ENCODE measurements at regions not wholly inside any gene's neighbourhood (a gene's known extent, or its start where the extent isn't known, plus 50 kb on each side); places are given as distances from the start of the nearest gene placed in this dataset.
"Not testable (repeated sequence)": the region's sequence is repeated elsewhere in the genome, so short reads cannot be mapped to it uniquely, and the experiment has no call there.

DNA sequence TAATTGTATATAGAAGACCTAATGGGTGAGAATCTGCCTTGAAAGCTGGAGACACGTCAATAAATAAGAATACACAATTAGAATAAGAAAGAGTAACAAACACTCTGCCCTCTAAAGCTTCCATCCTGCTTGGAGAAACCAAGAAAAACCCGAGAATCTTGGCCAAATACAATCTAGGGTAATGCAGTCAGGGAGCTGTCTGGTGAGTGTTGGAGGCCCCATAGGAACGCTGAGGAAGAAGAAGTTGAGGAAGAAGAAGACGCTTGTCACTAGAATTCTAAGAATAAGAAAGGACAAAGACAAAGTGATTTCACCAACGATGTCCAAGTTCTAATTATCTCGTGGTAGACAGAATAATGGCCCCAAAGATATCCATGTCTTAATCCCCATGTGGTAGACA, 4485.9 kb upstream of the OR11H1 start:
- no peaks in the 10 kb centered on the region for H3K79me2 ChIP-seq (ENCODE audit: control insufficient read depth, low read length)
- H3K9me3 ChIP-seq (ENCODE audit: control insufficient read depth, insufficient read depth, low read length): peaks cover 35% of the 10 kb centered on the region
- no peak overlapping the region for H3K4me2 ChIP-seq (ENCODE audit: low read length)
- no peaks in the 10 kb centered on the region for H3K36me3 ChIP-seq (ENCODE audit: control insufficient read depth, low read length)
- H3K4me3 ChIP-seq (ENCODE audit: low read length): no peak overlapping the region
- no peaks in the 10 kb centered on the region for H3K27me3 ChIP-seq (ENCODE audit: control insufficient read depth, low read length)
- no peaks in the 10 kb centered on the region for H3F3A ChIP-seq (ENCODE audit: control insufficient read depth, insufficient read depth)
- H4K20me1 ChIP-seq (ENCODE audit: control insufficient read depth, insufficient read depth, low read depth, low read length): no peaks in the 10 kb centered on the region
- no peaks in the 10 kb centered on the region for H3K9me2 ChIP-seq (replicated peaks; ENCODE audit: control insufficient read depth, low read length)
- no peak overlapping the region for H3K27ac ChIP-seq (ENCODE audit: low read depth, low read length)
- H3K4me1 ChIP-seq (ENCODE audit: control insufficient read depth, low read length): no peaks in the 10 kb centered on the region
- no peak for TF ChIP-seq EZH2phosphoT487 (IDR thresholded peaks at IDR 0.05; ENCODE audit: borderline replicate concordance, low read length)
- TF ChIP-seq, protein P1, sequence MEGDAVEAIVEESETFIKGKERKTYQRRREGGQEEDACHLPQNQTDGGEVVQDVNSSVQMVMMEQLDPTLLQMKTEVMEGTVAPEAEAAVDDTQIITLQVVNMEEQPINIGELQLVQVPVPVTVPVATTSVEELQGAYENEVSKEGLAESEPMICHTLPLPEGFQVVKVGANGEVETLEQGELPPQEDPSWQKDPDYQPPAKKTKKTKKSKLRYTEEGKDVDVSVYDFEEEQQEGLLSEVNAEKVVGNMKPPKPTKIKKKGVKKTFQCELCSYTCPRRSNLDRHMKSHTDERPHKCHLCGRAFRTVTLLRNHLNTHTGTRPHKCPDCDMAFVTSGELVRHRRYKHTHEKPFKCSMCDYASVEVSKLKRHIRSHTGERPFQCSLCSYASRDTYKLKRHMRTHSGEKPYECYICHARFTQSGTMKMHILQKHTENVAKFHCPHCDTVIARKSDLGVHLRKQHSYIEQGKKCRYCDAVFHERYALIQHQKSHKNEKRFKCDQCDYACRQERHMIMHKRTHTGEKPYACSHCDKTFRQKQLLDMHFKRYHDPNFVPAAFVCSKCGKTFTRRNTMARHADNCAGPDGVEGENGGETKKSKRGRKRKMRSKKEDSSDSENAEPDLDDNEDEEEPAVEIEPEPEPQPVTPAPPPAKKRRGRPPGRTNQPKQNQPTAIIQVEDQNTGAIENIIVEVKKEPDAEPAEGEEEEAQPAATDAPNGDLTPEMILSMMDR (IDR thresholded peaks at IDR 0.05; ENCODE audit: low read depth, low read length, poor library complexity, severe bottlenecking): no peak

DNA sequence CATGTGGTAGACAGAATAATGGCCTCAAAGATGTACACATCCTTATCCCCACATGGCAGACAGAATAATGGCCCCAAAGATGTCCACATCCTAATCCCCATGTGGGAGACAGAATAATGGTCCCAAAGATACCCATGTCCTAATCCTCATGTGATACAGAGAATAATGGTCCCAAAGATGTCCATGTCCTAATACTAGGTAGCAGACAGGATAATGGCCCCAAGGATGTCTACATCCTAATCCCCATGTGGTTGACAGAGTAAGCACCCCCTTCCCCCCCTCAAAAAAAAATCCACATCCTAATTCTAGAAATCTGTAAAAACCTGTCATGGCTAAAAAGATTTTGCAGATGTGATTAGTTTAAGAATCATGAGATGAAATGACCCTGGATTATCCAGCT, 4484.7 kb upstream of the OR11H1 start:
- H3F3A ChIP-seq (ENCODE audit: control insufficient read depth, insufficient read depth); H3K4me3 ChIP-seq (ENCODE audit: low read length); H3K27ac ChIP-seq (ENCODE audit: low read depth, low read length); H3K36me3 ChIP-seq (ENCODE audit: control insufficient read depth, low read length); H4K20me1 ChIP-seq (ENCODE audit: control insufficient read depth, insufficient read depth, low read depth, low read length); H3K9me2 ChIP-seq (replicated peaks; ENCODE audit: control insufficient read depth, low read length); H3K4me1 ChIP-seq (ENCODE audit: control insufficient read depth, low read length); H3K27me3 ChIP-seq (ENCODE audit: control insufficient read depth, low read length); H3K79me2 ChIP-seq (ENCODE audit: control insufficient read depth, low read length); H3K4me2 ChIP-seq (ENCODE audit: low read length): not testable (repeated sequence)
- H3K9me3 ChIP-seq (ENCODE audit: control insufficient read depth, insufficient read depth, low read length): peaks cover 25% of the 10 kb centered on the region

DNA sequence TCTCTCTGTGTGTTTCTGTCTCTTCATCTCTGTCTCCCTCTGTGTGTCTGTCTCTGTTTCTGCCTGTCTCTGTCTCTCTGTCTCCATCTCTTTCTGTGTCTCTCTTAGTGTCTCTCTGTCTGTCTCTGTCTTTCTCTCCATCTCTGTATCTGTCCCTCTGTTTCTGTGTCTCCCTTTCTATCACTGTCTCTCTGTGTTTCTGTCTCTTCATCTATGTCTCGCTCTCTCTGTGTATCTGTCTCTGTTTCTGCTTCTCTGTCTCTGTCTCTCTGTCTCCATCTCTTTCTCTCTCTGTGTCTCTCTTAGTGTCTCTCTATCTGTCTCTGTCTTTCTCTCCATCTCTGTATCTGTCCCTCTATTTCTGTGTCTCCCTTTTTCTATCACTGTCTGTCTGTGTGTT, 4479.1 kb upstream of the OR11H1 start:
- not testable (repeated sequence) for H3K36me3 ChIP-seq (ENCODE audit: control insufficient read depth, low read length); H3K4me3 ChIP-seq (ENCODE audit: low read length); H3K27me3 ChIP-seq (ENCODE audit: control insufficient read depth, low read length); H3K27ac ChIP-seq (ENCODE audit: low read depth, low read length); H4K20me1 ChIP-seq (ENCODE audit: control insufficient read depth, insufficient read depth, low read depth, low read length); H3F3A ChIP-seq (ENCODE audit: control insufficient read depth, insufficient read depth); H3K9me3 ChIP-seq (ENCODE audit: control insufficient read depth, insufficient read depth, low read length); H3K4me1 ChIP-seq (ENCODE audit: control insufficient read depth, low read length); H3K4me2 ChIP-seq (ENCODE audit: low read length); H3K79me2 ChIP-seq (ENCODE audit: control insufficient read depth, low read length); H3K9me2 ChIP-seq (replicated peaks; ENCODE audit: control insufficient read depth, low read length)

DNA sequence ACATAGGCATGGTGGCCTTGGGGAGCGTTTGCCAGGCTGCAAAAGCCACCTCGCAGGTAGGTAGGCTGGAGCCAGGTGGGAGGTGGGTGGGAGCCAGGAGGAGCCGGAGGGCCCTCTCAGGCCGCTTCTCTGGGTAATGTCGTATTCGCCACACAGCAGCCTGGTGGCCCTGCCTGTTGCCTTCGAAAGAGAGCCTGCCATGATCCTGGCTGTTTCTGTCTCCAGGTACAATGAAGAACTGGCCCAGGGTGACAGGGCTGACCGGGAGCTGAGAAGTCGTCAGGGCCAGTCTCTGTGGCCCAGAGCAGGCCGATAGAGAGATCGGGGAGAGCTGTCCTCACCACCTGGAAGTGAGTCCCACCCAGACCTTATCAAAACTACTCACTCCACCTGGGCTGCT, 4477.8 kb upstream of the OR11H1 start:
- not testable (repeated sequence) for H3K36me3 ChIP-seq (ENCODE audit: control insufficient read depth, low read length); H3K4me3 ChIP-seq (ENCODE audit: low read length); H3F3A ChIP-seq (ENCODE audit: control insufficient read depth, insufficient read depth); H4K20me1 ChIP-seq (ENCODE audit: control insufficient read depth, insufficient read depth, low read depth, low read length); H3K27ac ChIP-seq (ENCODE audit: low read depth, low read length); H3K4me2 ChIP-seq (ENCODE audit: low read length); H3K4me1 ChIP-seq (ENCODE audit: control insufficient read depth, low read length); H3K9me2 ChIP-seq (replicated peaks; ENCODE audit: control insufficient read depth, low read length); H3K79me2 ChIP-seq (ENCODE audit: control insufficient read depth, low read length); H3K27me3 ChIP-seq (ENCODE audit: control insufficient read depth, low read length)
- H3K9me3 ChIP-seq (ENCODE audit: control insufficient read depth, insufficient read depth, low read length): peaks cover 18% of the 10 kb centered on the region; the same call in 1 of the 2 replicates

DNA sequence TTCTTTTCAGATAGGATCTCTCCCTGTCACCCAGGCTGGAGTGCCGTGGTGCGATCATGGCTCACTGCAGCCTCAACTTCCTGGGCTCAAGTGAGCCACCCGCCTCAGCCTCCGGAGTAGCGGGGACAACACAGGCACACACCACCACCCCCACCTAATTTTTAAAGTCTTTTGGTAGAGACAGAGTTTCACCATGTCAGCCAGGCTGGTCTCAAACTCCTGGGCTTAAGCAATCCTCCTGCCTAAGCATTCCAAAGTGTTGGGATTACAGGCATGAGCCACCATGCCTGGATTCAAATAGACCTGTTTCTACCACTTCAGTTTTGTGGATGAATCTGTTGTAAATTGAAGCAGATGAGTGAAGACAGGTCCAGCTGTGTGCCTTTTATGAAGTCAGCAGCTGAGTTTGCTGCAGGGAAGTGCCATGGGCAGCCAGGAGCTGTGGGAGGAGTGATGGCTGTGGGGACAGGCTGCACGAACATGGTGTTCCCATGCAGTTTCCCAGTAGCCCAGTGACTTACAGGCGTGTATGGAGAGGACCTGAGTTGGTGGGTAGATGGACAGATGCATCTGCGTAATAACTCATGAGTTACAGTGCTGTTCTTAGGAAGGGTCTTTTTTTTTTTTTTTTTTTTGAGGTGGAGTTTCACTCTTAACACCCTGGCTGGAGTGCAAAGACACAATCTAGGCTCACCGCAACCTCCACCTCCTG, 4476.4 kb upstream of the OR11H1 start:
- H3K4me3 ChIP-seq (ENCODE audit: low read length); H3K79me2 ChIP-seq (ENCODE audit: control insufficient read depth, low read length); H4K20me1 ChIP-seq (ENCODE audit: control insufficient read depth, insufficient read depth, low read depth, low read length); H3K4me2 ChIP-seq (ENCODE audit: low read length); H3K36me3 ChIP-seq (ENCODE audit: control insufficient read depth, low read length); H3K27me3 ChIP-seq (ENCODE audit: control insufficient read depth, low read length); H3F3A ChIP-seq (ENCODE audit: control insufficient read depth, insufficient read depth); H3K4me1 ChIP-seq (ENCODE audit: control insufficient read depth, low read length); H3K9me2 ChIP-seq (replicated peaks; ENCODE audit: control insufficient read depth, low read length); H3K27ac ChIP-seq (ENCODE audit: low read depth, low read length): not testable (repeated sequence)
- peaks cover 30% of the 10 kb centered on the region for H3K9me3 ChIP-seq (ENCODE audit: control insufficient read depth, insufficient read depth, low read length)

DNA sequence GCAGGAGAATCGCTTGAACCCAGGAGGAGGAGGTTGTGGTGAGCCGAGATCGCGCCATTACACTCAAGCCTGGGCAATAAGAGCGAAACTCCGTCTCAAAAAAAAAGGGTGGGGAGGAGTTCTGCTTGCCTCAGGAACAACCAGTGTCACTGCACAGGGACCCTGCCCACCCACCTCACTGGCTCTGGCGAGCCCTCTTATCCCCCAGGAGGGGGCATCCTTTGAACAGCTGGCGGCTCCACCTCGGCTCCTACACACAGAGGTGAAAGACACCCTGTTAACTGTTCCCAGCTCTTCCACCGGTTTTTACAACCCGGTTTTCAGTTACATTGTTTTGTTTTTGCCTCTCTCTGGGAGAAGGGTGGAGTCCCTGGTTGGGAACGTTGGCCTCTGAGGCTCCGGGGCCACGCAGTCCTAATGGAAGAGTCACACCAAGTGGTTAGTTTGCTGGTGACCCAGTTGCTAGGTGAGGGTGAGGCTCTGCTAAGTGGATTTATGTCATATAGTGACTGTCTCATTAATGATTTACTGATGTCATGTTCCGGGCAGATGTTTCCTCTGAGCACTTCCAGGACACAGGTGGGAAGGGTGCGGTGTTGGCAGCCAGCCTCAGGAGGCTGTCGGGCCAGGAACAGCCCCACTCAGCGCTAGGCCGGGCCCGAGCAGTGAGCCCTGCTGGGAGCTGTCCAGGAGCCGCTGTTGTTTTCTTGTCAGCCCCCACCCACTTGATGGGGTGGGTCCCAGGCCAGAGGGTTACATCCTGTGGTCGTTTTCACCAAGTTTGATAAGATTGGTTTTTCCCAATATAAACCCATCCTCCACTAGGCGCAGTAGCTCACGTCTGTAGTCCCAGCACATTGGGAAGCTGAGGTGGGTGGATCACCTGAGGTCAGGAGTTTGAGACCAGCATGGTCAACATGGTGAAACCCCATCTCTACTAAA, 4474.3 kb upstream of the OR11H1 start:
- H3K79me2 ChIP-seq (ENCODE audit: control insufficient read depth, low read length); H3K36me3 ChIP-seq (ENCODE audit: control insufficient read depth, low read length): not testable (repeated sequence)
- H3K9me3 ChIP-seq (ENCODE audit: control insufficient read depth, insufficient read depth, low read length): peaks cover 42% of the 10 kb centered on the region

DNA sequence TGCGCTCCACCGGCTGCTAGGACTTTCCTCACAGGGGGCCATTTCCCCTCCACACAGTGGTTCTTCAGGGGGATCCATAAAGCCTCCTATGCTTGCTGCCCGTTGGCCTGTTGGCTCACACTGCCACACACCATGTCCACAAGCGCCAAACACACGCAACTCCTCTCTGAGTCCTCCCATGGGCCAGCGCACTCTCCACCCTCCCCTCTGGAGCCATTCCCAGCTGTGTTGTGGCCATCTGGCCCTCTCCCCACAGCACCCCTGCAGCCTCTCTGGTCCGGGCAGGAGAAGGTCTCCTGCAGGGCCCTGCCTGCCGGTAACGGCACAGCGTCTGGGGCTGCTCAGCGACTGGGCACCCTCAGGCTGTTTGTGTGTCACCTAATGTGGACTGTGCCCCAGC, 4473.3 kb upstream of the OR11H1 start:
- not testable (repeated sequence) for H3F3A ChIP-seq (ENCODE audit: control insufficient read depth, insufficient read depth); H3K4me3 ChIP-seq (ENCODE audit: low read length); H3K4me1 ChIP-seq (ENCODE audit: control insufficient read depth, low read length); H3K36me3 ChIP-seq (ENCODE audit: control insufficient read depth, low read length); H3K9me2 ChIP-seq (replicated peaks; ENCODE audit: control insufficient read depth, low read length); H3K27ac ChIP-seq (ENCODE audit: low read depth, low read length); H3K79me2 ChIP-seq (ENCODE audit: control insufficient read depth, low read length); H3K4me2 ChIP-seq (ENCODE audit: low read length); H3K27me3 ChIP-seq (ENCODE audit: control insufficient read depth, low read length); H4K20me1 ChIP-seq (ENCODE audit: control insufficient read depth, insufficient read depth, low read depth, low read length)
- H3K9me3 ChIP-seq (ENCODE audit: control insufficient read depth, insufficient read depth, low read length): peaks cover 40% of the 10 kb centered on the region

More for the DNA sequence above, 4474.3 kb upstream of the OR11H1 start:
- not testable (repeated sequence) for H4K20me1 ChIP-seq (ENCODE audit: control insufficient read depth, insufficient read depth, low read depth, low read length); H3K27ac ChIP-seq (ENCODE audit: low read depth, low read length); H3K4me3 ChIP-seq (ENCODE audit: low read length); H3K9me2 ChIP-seq (replicated peaks; ENCODE audit: control insufficient read depth, low read length); H3F3A ChIP-seq (ENCODE audit: control insufficient read depth, insufficient read depth); H3K4me2 ChIP-seq (ENCODE audit: low read length); H3K4me1 ChIP-seq (ENCODE audit: control insufficient read depth, low read length); H3K27me3 ChIP-seq (ENCODE audit: control insufficient read depth, low read length)
